PC-9 (cell line): ENCODE measurements at regions not wholly inside any gene's neighbourhood (a gene's known extent, or its start where the extent isn't known, plus 50 kb on each side); places are given as distances from the start of the nearest gene placed in this dataset.

ENCODE experiments used
- BruUV-seq: library from RNA; stranded (reverse); fragments of 400-500 nt; replicated peaks from 2 replicates; lab custom pipeline; 2021; lab: Mats Ljungman, UMichigan
- CTCF ChIA-PET: fragments of 300-600 bp; sonication (Branson Sonifier 250); formaldehyde crosslinking; loops from one replicate; lab custom pipeline; 2022; ENCODE audit warnings: antibody characterized with exemption; lab: Charles Lee
- POLR2A ChIA-PET: fragments of 300-600 bp; sonication (Branson Sonifier 250); formaldehyde crosslinking; loops from one replicate; lab custom pipeline; 2022; ENCODE audit warnings: antibody characterized with exemption; ENCODE audit not compliant: unreplicated experiment; lab: Charles Lee
- DNase-seq, 2 experiments: peaks; one replicate each; pipeline versions ENCODE4 v3.0.0 to v3.0.0-alpha.2; 2015 to 2022; ENCODE audit warnings: mixed read lengths in 1 of 2
- H2AFZ ChIP-seq: fragments of 200-600 bp; sonication (generic); 2 replicates; pipeline ENCODE4 v1.8.1; 2017; ENCODE audit warnings: antibody characterized with exemption
- H3F3A ChIP-seq: fragments of 200-600 bp; sonication (generic); 2 replicates; pipeline ENCODE4 v1.8.1; 2017; ENCODE audit warnings: antibody characterized with exemption, mild to moderate bottlenecking, low read depth; ENCODE audit not compliant: insufficient read depth
- H3K27ac ChIP-seq: fragments of 200-600 bp; sonication (generic); 2 replicates; pipeline ENCODE4 v1.6.1; 2016; ENCODE audit warnings: mixed run types
- H3K27me3 ChIP-seq: fragments of 200-600 bp; sonication (generic); 2 replicates; pipeline ENCODE4 v1.6.1; 2016; ENCODE audit warnings: low read depth, mixed run types; ENCODE audit not compliant: insufficient read depth
- H3K36me3 ChIP-seq: fragments of 200-600 bp; sonication (generic); 2 replicates; pipeline ENCODE4 v1.6.1; 2016; ENCODE audit warnings: low read depth, mixed run types
- H3K4me1 ChIP-seq: fragments of 200-600 bp; sonication (generic); replicated peaks from 2 replicates; pipeline ENCODE4 v1.6.1; 2016; ENCODE audit warnings: mixed run types; ENCODE audit not compliant: insufficient read depth
- H3K4me2 ChIP-seq: fragments of 200-600 bp; sonication (generic); 2 replicates; pipeline ENCODE4 v1.6.1; 2017; ENCODE audit warnings: mixed run types
- H3K4me3 ChIP-seq: fragments of 200-600 bp; sonication (generic); 2 replicates; pipeline ENCODE4 v1.6.1; 2016; ENCODE audit warnings: mixed run types
- H3K79me2 ChIP-seq: fragments of 200-600 bp; sonication (generic); 2 replicates; pipeline ENCODE4 v1.6.1; 2017; ENCODE audit warnings: low read depth, mixed run types
- H3K9me2 ChIP-seq: fragments of 200-600 bp; sonication (generic); 2 replicates; pipeline ENCODE4 v1.8.1; 2017; ENCODE audit warnings: mild to moderate bottlenecking; ENCODE audit not compliant: insufficient read depth
- H3K9me3 ChIP-seq: fragments of 200-600 bp; sonication (generic); 2 replicates; pipeline ENCODE4 v1.8.1; 2016; ENCODE audit warnings: low read depth; ENCODE audit not compliant: insufficient read depth
- H4K20me1 ChIP-seq: fragments of 200-600 bp; sonication (generic); 2 replicates; pipeline ENCODE4 v1.8.1; 2017; ENCODE audit not compliant: insufficient read depth
- CTCF ChIP-seq: fragments of 200-600 bp; sonication (generic); conservative IDR thresholded peaks from 2 replicates; pipeline ENCODE4 v1.6.1; 2017; ENCODE audit warnings: mixed run types, antibody characterized with exemption, mild to moderate bottlenecking, moderate library complexity
- EZH2 ChIP-seq: fragments of 200-600 bp; sonication (generic); IDR thresholded peaks from 2 replicates; pipeline ENCODE4 v1.8.0; 2017; ENCODE audit warnings: antibody characterized with exemption, low read depth
- intact Hi-C: fragments of 100-400 bp; cut with micrococcal nuclease; formaldehyde crosslinking; loops from one replicate; pipeline ENCODE4 v1.10.0; 2022; ENCODE audit not compliant: unreplicated experiment

GRCh38 chr21:32087447-32087846 lies 191.4 kb downstream of the MIS18A start:
- no peak overlapping the region for H2AFZ ChIP-seq
- intact Hi-C loops = no loop called here
- ChIA-PET POLR2A (no interaction called here), CTCF (no interaction called here)
- H3K4me2 ChIP-seq = no peak overlapping the region
- TF ChIP-seq EZH2 (no peak), CTCF (no peak)
- no peak overlapping the region for H3K4me3 ChIP-seq
- H3K79me2 ChIP-seq = no peaks in the 10 kb centered on the region
- no peak for DNase-seq
- H3K27me3 ChIP-seq = peaks cover 4% of the 10 kb centered on the region; the same call in 1 of the 2 replicates
- H3K36me3 ChIP-seq = no peaks in the 10 kb centered on the region
- H3K27ac ChIP-seq = no peak overlapping the region
- no TSS peak for BruUV-seq
- H3F3A ChIP-seq = no peaks in the 10 kb centered on the region
- H3K9me3 ChIP-seq = no peaks in the 10 kb centered on the region
- H3K4me1 ChIP-seq = no peaks in the 10 kb centered on the region
- H4K20me1 ChIP-seq = no peaks in the 10 kb centered on the region
- no peaks in the 10 kb centered on the region for H3K9me2 ChIP-seq

- CTCF ChIA-PET = no interaction called here
- H3K9me2 ChIP-seq = no peaks in the 10 kb centered on the region
- no peak overlapping the region for H3K27ac ChIP-seq
- intact Hi-C loops = no loop called here
- no peak overlapping the region for H3K4me3 ChIP-seq
- BruUV-seq = no TSS peak
- no peaks in the 10 kb centered on the region for H4K20me1 ChIP-seq
- POLR2A ChIA-PET = no interaction called here
- no peaks in the 10 kb centered on the region for H3F3A ChIP-seq
- no peaks in the 10 kb centered on the region for H3K9me3 ChIP-seq
- H2AFZ ChIP-seq = no peak overlapping the region
- H3K36me3 ChIP-seq = no peaks in the 10 kb centered on the region
- no peak for DNase-seq
- H3K79me2 ChIP-seq = no peaks in the 10 kb centered on the region
- H3K27me3 ChIP-seq = peaks cover 7% of the 10 kb centered on the region; the same call in 1 of the 2 replicates
- no peak overlapping the region for H3K4me2 ChIP-seq
- H3K4me1 ChIP-seq = no peaks in the 10 kb centered on the region
- no peak for TF ChIP-seq EZH2
- no peak for TF ChIP-seq CTCF
Observed at GRCh38 chr21:32083197-32083596, 195.7 kb downstream of the MIS18A start.

- no TSS peak for BruUV-seq
- Histone ChIP-seq H3K36me3 (no peaks in the 10 kb centered on the region), H3K4me1 (no peaks in the 10 kb centered on the region), H3K9me2 (no peaks in the 10 kb centered on the region), H3K27ac (no peak overlapping the region), H3F3A (no peaks in the 10 kb centered on the region), H3K4me2 (no peak overlapping the region), H3K27me3 (peaks cover 13% of the 10 kb centered on the region), H3K4me3 (no peak overlapping the region), H4K20me1 (no peaks in the 10 kb centered on the region), H3K79me2 (no peaks in the 10 kb centered on the region), H2AFZ (no peak overlapping the region), H3K9me3 (no peaks in the 10 kb centered on the region)
- DNase-seq = no peak
- TF ChIP-seq CTCF (no peak), EZH2 (no peak)
- ChIA-PET CTCF (no interaction called here), POLR2A (no interaction called here)
- intact Hi-C loops = no loop called here
Observed at GRCh38 chr21:32082466-32082865, 196.4 kb downstream of the MIS18A start.
